Uterus (tissue), 3 donors: ENCODE measurements at regions not wholly inside any gene's neighbourhood (a gene's known extent, or its start where the extent isn't known, plus 50 kb on each side); places are given as distances from the start of the nearest gene placed in this dataset.

Experiments
- DNase-seq, 2 donors: peaks; one replicate each; pipeline ENCODE4 v3.0.0-alpha.2; 2019 to 2020
- H3K27ac ChIP-seq, 2 donors: fragments of 200-600 bp; sonication (generic); 1 replicate in 1 of 2; 2 replicates in 1 of 2; pipeline ENCODE4 v1.5.1; 2016 to 2018
- H3K27me3 ChIP-seq, 2 donors: fragments of 200-600 bp; sonication (generic); one replicate each; pipeline ENCODE4 v1.5.1; 2018 to 2019; ENCODE audit warnings: control low read depth in 1 of 2
- H3K36me3 ChIP-seq, 2 donors: fragments of 200-600 bp; sonication (generic); one replicate each; pipeline ENCODE4 v1.5.1; 2019; ENCODE audit warnings: control low read depth in 1 of 2
- H3K4me1 ChIP-seq, 2 donors: fragments of 200-600 bp; sonication (generic); one replicate each; pipeline ENCODE4 v1.5.1; 2018 to 2019; ENCODE audit warnings: control low read depth in 1 of 2
- H3K4me3 ChIP-seq, 2 donors: fragments of 200-600 bp; sonication (generic); 1 replicate in 1 of 2; 2 replicates in 1 of 2; pipeline ENCODE4 v1.5.1; 2018 to 2019; ENCODE audit warnings: mild to moderate bottlenecking in 1 of 2
- H3K9me3 ChIP-seq, 2 donors: fragments of 200-600 bp; sonication (generic); one replicate each; pipeline ENCODE4 v1.5.1; 2019; ENCODE audit warnings: control low read depth in 1 of 2
- CTCF ChIP-seq, 4 experiments: fragments of 200-600 bp in 2 of 4; fragments of 450-650 bp in 2 of 4; sonication (generic) in 2 of 4; IDR thresholded peaks; one replicate each; pipeline ENCODE4 v1.5.1; 2016 to 2019; ENCODE audit warnings: antibody characterized with exemption in 4 of 4, mild to moderate bottlenecking in 2 of 4, moderate library complexity in 1 of 4
- POLR2A ChIP-seq, 2 donors: fragments of 450-650 bp; IDR thresholded peaks; one replicate each; pipeline ENCODE4 v1.6.1; 2016; ENCODE audit warnings: antibody characterized with exemption in 2 of 2, mild to moderate bottlenecking in 1 of 2, moderate library complexity in 1 of 2
- intact Hi-C: fragments of 100-400 bp; cut with DNase I; formaldehyde crosslinking; loops from one replicate; pipeline ENCODE4 v1.15.1; 2023; ENCODE audit warnings: low total_unique reads
- donor health status: DM: yes; HTN: yes; CAD: no.

- intact Hi-C loops = no loop called here
- DNase-seq = no peak
- H3K4me3 ChIP-seq = no peak overlapping the region
- no peaks in the 10 kb centered on the region for H3K9me3 ChIP-seq
- H3K36me3 ChIP-seq = no peaks in the 10 kb centered on the region
- TF ChIP-seq CTCF (IDR thresholded peaks at IDR 0.05) (no peak), POLR2A (IDR thresholded peaks at IDR 0.05) (no peak)
- H3K27me3 ChIP-seq = no peaks in the 10 kb centered on the region
- no peaks in the 10 kb centered on the region for H3K4me1 ChIP-seq
- no peak overlapping the region for H3K27ac ChIP-seq
These were observed 200.9 kb downstream of the GRIN2B start for GRCh38 chr12:13780453-13780852.

- Histone ChIP-seq H3K4me3 (no peak overlapping the region), H3K4me1 (no peaks in the 10 kb centered on the region), H3K9me3 (no peaks in the 10 kb centered on the region), H3K36me3 (no peaks in the 10 kb centered on the region), H3K27ac (no peak overlapping the region), H3K27me3 (no peaks in the 10 kb centered on the region)
- intact Hi-C loops = no loop called here
- DNase-seq = no peak
- TF ChIP-seq CTCF (IDR thresholded peaks at IDR 0.05) = no peak
- no peak for TF ChIP-seq POLR2A (IDR thresholded peaks at IDR 0.05)
These were observed 204.0 kb downstream of the GRIN2B start for GRCh38 chr12:13777374-13777773.

- Histone ChIP-seq H3K27ac (no peak overlapping the region), H3K9me3 (no peaks in the 10 kb centered on the region), H3K36me3 (no peaks in the 10 kb centered on the region), H3K4me1 (no peaks in the 10 kb centered on the region), H3K4me3 (no peak overlapping the region), H3K27me3 (no peaks in the 10 kb centered on the region)
- TF ChIP-seq CTCF (IDR thresholded peaks at IDR 0.05) = no peak
- TF ChIP-seq POLR2A (IDR thresholded peaks at IDR 0.05) = no peak
- no peak for DNase-seq
- intact Hi-C loops = no loop called here
These were observed 209.1 kb downstream of the GRIN2B start for GRCh38 chr12:13772264-13772663.

GRCh38 chr12:13770576-13770975, 210.8 kb downstream of the GRIN2B start:
- Histone ChIP-seq H3K27me3 (no peaks in the 10 kb centered on the region), H3K4me1 (no peaks in the 10 kb centered on the region), H3K4me3 (no peak overlapping the region), H3K36me3 (no peaks in the 10 kb centered on the region), H3K27ac (no peak overlapping the region), H3K9me3 (no peaks in the 10 kb centered on the region)
- intact Hi-C loops = no loop called here
- DNase-seq = no peak
- no peak for TF ChIP-seq POLR2A (IDR thresholded peaks at IDR 0.05)
- TF ChIP-seq CTCF (IDR thresholded peaks at IDR 0.05) = no peak

- Histone ChIP-seq H3K4me1 (no peaks in the 10 kb centered on the region), H3K36me3 (no peaks in the 10 kb centered on the region), H3K4me3 (no peak overlapping the region), H3K27me3 (no peaks in the 10 kb centered on the region), H3K9me3 (no peaks in the 10 kb centered on the region), H3K27ac (no peak overlapping the region)
- TF ChIP-seq CTCF (IDR thresholded peaks at IDR 0.05) = no peak
- no peak for TF ChIP-seq POLR2A (IDR thresholded peaks at IDR 0.05)
- DNase-seq = no peak
- intact Hi-C loops = no loop called here
These were observed 211.4 kb downstream of the GRIN2B start for GRCh38 chr12:13769966-13770365.
